Mammary epithelial cell (primary cell): ENCODE measurements at regions not wholly inside any gene's neighbourhood (a gene's known extent, or its start where the extent isn't known, plus 50 kb on each side); places are given as distances from the start of the nearest gene placed in this dataset.

Experiments used
- EZH2 ChIP-seq: IDR thresholded peaks from 2 replicates; pipeline ENCODE4 v1.6.1; 2012; ENCODE audit warnings: low read length, inconsistent platforms, borderline replicate concordance
- TF ChIP-seq, protein P1 (sequence below), 2 donors: IDR thresholded peaks in 1 of 2; conservative IDR thresholded peaks in 1 of 2; 2 replicates each; pipeline ENCODE4 v1.5.1; 2011 to 2012; ENCODE audit warnings: inconsistent platforms in 2 of 2, low read length in 2 of 2, mild to moderate bottlenecking in 2 of 2, control low read depth in 1 of 2, low read depth in 1 of 2; ENCODE audit not compliant: insufficient read depth in 1 of 2; ENCODE audit errors: extremely low read depth in 1 of 2

DNA sequence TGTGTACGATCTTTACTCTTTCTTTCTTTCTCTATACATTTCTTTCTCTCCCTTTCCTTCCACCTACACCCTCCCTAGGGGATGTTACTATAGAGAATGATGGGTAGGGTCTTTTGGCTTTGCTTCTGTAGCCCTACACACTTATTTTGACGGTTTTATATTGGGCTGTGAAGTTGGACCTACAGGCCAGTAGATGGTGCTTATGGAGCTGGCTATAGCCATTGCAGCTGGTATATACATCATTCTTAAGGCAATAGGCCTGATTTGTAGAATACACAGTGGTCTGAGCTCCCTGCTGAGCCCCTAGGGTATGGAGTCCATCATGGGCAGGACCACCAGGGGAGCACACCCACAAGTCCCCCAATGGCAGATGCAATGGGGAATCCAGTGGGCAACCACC is 1869.7 kb downstream of the STIM2 start:
- TF ChIP-seq, protein P1, sequence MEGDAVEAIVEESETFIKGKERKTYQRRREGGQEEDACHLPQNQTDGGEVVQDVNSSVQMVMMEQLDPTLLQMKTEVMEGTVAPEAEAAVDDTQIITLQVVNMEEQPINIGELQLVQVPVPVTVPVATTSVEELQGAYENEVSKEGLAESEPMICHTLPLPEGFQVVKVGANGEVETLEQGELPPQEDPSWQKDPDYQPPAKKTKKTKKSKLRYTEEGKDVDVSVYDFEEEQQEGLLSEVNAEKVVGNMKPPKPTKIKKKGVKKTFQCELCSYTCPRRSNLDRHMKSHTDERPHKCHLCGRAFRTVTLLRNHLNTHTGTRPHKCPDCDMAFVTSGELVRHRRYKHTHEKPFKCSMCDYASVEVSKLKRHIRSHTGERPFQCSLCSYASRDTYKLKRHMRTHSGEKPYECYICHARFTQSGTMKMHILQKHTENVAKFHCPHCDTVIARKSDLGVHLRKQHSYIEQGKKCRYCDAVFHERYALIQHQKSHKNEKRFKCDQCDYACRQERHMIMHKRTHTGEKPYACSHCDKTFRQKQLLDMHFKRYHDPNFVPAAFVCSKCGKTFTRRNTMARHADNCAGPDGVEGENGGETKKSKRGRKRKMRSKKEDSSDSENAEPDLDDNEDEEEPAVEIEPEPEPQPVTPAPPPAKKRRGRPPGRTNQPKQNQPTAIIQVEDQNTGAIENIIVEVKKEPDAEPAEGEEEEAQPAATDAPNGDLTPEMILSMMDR (conservative IDR thresholded peaks at IDR 0.05 in 1 of 2, IDR thresholded peaks at IDR 0.05 in 1 of 2; ENCODE audit: extremely low read depth in 1 of 2, insufficient read depth in 1 of 2, low read depth in 1 of 2, low read length in 2 of 2) = peak in 1 of 2 donors; percentile 10
- no peak for TF ChIP-seq EZH2
